Astrocyte (in vitro differentiated cells and primary cell): ENCODE measurements at regions not wholly inside any gene's neighbourhood (a gene's known extent, or its start where the extent isn't known, plus 50 kb on each side); places are given as distances from the start of the nearest gene placed in this dataset.

Experiments used
- EZH2 ChIP-seq: IDR thresholded peaks from 2 replicates; pipeline ENCODE4 v1.6.1; 2012; ENCODE audit warnings: mild to moderate bottlenecking, low read length, inconsistent platforms; ENCODE audit not compliant: insufficient read depth
- TF ChIP-seq, protein P1 (sequence below): IDR thresholded peaks from 2 replicates; pipeline ENCODE4 v1.5.1; 2011; ENCODE audit warnings: low read depth, mild to moderate bottlenecking, inconsistent platforms, low read length, moderate library complexity; ENCODE audit not compliant: insufficient read depth

DNA sequence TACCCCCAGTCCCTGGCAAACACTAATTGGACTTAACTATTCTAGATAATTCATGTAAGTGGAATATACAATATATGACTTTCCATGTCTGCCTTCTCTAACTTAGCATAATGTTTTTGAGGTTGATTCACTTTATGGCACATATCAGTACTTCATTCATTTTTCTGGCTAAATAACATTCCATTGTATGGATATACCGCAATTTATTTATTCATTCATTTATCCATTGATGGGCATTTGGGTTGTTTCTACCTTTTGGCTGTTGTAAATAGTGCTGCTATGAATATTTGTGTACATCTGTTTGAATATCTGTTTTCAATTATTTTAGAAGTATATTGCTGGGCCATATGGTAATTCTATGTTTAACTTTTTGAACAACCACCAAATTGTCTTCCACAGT, 616.3 kb downstream of the UTRN start:
- TF ChIP-seq, protein P1, sequence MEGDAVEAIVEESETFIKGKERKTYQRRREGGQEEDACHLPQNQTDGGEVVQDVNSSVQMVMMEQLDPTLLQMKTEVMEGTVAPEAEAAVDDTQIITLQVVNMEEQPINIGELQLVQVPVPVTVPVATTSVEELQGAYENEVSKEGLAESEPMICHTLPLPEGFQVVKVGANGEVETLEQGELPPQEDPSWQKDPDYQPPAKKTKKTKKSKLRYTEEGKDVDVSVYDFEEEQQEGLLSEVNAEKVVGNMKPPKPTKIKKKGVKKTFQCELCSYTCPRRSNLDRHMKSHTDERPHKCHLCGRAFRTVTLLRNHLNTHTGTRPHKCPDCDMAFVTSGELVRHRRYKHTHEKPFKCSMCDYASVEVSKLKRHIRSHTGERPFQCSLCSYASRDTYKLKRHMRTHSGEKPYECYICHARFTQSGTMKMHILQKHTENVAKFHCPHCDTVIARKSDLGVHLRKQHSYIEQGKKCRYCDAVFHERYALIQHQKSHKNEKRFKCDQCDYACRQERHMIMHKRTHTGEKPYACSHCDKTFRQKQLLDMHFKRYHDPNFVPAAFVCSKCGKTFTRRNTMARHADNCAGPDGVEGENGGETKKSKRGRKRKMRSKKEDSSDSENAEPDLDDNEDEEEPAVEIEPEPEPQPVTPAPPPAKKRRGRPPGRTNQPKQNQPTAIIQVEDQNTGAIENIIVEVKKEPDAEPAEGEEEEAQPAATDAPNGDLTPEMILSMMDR, result no peak
- TF ChIP-seq EZH2, result no peak
